Epithelial cell of prostate (primary cell): ENCODE measurements at regions not wholly inside any gene's neighbourhood (a gene's known extent, or its start where the extent isn't known, plus 50 kb on each side); places are given as distances from the start of the nearest gene placed in this dataset.
"Not testable (repeated sequence)": the region's sequence is repeated elsewhere in the genome, so short reads cannot be mapped to it uniquely, and the experiment has no call there.

Experiments used
- DNase-seq: peaks from one replicate; pipeline ENCODE4 v3.0.0-alpha.2; 2011; ENCODE audit warnings: low read depth, low spot score
- H3K27ac ChIP-seq: fragments of 450-650 bp; 2 replicates; pipeline ENCODE4 v1.5.1; 2017; ENCODE audit warnings: mild to moderate bottlenecking

GRCh38 chr2:193303464-193303863 lies 1108.7 kb upstream of the TMEFF2 start:
- no peak overlapping the region for H3K27ac ChIP-seq
- DNase-seq, result no peak

- DNase-seq, result no peak
These were observed 1099.6 kb upstream of the TMEFF2 start for GRCh38 chr2:193294371-193294770.

DNA sequence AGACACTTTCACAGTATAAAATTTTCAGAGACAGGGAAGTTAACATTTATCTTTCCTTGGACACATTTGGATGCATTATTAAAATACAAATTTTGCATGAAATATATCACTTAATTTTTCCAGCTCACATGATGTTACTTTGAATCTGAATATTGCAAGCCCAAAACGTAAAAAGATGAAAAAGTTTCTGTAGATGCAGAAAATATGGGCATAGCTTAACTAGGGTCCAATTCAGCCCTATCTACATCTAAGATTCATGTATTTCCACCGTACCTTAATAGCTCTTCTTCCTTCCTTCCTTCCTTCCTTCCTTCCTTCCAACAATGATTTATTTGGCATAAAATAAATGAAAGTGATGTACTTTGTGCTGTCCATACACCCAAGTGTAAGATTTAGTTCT lies 1084.6 kb upstream of the TMEFF2 start:
- no peak overlapping the region for H3K27ac ChIP-seq
- no peak for DNase-seq

More at GRCh38 chr2:193294371-193294770, 1099.6 kb upstream of the TMEFF2 start:
- no peak overlapping the region for H3K27ac ChIP-seq

GRCh38 chr2:193276988-193277387 lies 1082.3 kb upstream of the TMEFF2 start:
- DNase-seq, result no peak
- no peak overlapping the region for H3K27ac ChIP-seq

GRCh38 chr2:193276560-193276959 lies 1081.8 kb upstream of the TMEFF2 start:
- no peak overlapping the region for H3K27ac ChIP-seq
- DNase-seq, result no peak

- DNase-seq, result no peak
- H3K27ac ChIP-seq, result no peak overlapping the region
These were observed 1081.3 kb upstream of the TMEFF2 start for GRCh38 chr2:193276069-193276468.

DNA sequence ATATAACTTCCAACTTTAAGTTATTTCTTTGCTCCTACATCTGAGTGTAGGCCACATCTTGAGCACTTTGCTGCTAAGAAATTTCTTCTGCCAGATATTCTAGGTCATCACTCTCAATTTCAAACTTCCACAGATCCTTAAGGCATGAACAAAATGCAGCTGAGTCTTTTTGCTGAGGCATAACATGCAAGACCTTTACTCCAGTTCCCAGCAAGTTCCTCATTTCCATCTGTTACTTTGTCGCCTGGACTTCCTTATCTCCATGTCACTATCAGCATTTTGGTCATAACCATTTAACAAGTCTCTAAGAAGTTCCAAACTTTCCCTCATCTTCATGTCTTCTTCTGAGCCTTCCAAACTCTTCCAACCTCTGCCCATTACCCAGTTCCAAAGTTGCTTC lies 1077.3 kb upstream of the TMEFF2 start:
- H3K27ac ChIP-seq, result no peak overlapping the region
- no peak for DNase-seq

DNA sequence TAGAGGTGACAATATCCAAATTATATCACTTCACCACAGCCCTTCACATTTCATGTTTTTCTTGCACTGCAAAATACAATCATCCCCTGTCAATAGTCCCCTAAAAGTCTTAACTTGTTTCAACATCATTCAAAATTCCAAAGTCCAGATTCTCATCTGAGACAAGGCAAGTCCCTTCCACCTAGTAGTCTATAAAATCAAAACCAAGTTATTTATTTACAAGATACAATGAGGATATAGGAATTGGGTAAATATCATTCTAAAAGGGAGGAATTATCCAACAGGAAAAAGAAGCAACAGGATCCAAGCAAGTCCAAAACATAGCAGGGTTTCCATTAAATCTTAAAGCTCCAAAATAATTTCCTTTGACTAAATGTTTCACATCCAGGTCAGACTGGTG lies 1076.1 kb upstream of the TMEFF2 start:
- DNase-seq, result no peak
- no peak overlapping the region for H3K27ac ChIP-seq

DNA sequence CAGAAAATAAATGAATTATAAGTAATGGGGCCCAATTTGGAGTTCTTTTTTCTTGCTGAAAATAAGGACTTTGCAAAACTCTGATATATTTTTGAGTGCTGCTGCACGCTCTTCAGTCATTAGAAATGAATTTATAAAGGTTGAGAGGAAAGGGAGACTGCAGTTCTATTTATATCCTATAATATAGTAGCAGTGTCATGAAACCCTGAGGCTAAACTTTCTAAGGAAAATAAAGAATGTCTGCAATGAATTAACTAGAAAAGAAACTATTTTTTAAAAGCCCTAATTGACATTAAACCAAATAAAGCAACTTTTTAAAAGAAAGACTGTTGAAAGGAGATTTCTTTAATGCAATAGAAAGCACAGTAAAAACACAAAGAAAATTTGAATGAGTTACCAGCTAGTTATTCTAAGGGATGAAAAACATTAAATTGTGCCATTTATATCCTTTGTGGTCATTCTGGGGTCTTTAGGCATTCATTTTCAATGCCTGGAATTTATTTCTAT lies 1072.8 kb upstream of the TMEFF2 start:
- DNase-seq, result no peak
- no peak overlapping the region for H3K27ac ChIP-seq

DNA sequence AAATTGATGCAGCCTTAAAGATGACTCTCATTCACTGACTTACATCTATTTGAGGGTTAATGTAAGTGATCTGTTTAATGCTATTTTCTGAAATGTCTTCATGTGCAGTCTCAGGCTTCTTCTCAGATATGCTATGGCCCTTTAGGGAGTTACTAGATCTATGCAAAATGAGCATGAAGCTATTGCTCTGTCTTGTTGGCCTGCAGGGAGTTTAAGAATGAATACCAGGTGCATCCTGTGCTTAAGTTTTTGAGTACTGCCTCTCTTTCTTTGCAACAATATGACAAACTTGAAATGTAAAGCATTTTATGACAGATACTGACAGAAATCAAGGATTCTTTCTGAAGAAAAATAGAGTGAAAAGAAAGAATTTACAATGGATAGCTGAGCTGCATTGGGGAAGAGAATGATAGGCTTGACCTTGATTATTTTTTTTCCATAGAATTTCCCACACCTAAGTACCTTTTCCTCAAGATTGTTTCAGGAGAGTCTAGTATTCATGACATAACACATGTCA lies 1058.3 kb upstream of the TMEFF2 start:
- no peak overlapping the region for H3K27ac ChIP-seq
- DNase-seq, result no peak

- DNase-seq, result no peak
- H3K27ac ChIP-seq, result no peak overlapping the region
These were observed 1057.2 kb upstream of the TMEFF2 start for GRCh38 chr2:193251909-193252308.

DNA sequence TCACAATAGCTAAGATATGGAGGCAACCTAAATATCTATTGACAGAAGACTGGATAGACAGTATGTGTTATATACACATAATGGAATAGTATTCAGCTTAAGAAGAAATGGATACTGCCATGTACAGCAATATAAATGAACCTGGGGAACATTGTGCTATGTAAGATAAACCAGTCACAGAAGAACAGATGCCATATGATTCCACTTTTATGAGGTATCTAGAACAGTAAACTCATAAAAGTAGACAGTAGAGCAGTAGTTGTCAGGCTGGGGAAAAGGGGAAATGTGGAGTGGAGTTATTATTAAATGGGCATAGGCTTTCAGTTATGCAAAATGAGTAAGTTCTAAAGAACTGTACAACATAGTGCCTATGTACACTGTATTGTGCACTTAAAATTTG lies 1055.7 kb upstream of the TMEFF2 start:
- H3K27ac ChIP-seq, result no peak overlapping the region
- DNase-seq, result no peak

DNA sequence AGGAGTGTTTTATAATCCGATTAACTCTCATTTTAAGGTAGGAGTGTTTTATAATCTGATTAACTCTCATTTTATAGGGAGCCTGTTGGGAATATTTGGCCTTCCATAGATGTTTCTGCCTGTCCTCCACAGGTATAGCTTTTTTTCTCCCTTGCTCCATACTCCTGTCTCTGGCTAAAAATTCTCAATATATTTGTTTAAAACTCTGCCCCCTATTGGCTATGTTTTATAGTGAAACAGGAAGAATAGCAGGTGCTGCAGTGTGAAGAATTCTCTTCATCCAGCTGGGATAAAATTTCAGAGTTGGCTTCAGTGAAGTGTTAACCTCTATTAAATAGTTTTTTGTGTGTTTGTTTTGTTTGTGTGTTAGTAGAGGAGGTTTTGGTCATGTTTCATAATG lies 1046.0 kb upstream of the TMEFF2 start:
- H3K27ac ChIP-seq, result no peak overlapping the region
- no peak for DNase-seq

DNA sequence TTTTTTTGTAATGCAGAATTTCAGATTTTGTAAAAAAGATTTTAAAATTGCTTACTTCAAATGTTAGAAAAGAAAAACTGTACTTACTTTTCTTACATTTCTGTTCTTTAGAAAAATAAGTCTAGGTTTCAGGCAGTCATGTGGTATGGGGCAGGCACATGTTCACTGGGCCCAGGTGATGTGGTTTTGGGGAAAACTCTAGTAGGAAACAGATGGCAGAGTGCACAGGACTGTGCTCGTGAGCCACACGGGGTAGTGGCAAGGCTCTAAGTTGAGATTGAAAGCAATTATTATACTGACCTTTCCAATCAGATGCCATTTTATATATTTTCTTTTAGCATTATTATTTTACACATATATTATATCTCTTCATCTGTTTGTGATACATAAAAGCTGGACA lies 1036.9 kb upstream of the TMEFF2 start:
- DNase-seq, result no peak
- H3K27ac ChIP-seq, result no peak overlapping the region

DNA sequence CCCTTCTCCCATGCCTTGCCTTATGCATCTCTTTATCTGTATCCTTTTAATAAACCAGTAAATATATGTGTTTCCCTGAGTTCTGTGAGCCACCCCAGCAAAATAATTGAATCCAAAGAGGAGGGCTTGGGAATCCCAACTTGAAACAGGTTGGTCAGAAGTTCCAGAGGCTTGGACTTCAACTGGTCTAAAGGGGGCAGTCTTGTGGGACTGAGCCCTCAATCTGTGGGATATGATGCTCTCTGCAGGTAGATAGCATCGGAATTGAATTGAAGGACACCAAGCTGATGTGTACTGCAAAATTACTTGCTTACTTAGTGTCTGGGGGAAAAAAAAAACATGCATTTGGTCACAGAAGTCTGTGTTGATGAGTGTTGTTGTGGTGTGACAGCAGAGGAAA lies 1033.5 kb upstream of the TMEFF2 start:
- H3K27ac ChIP-seq, result no peak overlapping the region
- DNase-seq, result no peak

GRCh38 chr2:193222454-193222853 lies 1027.7 kb upstream of the TMEFF2 start:
- H3K27ac ChIP-seq, result no peak overlapping the region

DNA sequence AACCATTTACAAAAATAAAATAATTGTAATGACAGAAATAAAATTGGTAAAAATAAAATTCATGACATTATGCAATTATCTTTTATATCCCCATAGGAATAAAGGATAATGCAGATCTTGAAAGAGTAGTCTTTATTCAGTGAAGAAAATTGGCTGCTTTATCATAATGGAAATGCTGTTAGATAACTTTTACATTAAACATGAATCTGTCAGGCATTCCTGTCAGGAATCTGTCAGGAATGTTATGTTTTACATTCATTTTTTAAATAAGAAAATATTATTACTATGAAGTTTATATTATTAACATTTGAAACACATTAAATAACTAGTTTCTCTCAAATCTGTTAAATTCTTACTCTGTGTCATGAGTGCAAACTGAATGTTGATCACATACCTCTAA lies 1024.7 kb upstream of the TMEFF2 start:
- DNase-seq, result no peak

More at GRCh38 chr2:193222454-193222853, 1027.7 kb upstream of the TMEFF2 start:
- no peak for DNase-seq

DNA sequence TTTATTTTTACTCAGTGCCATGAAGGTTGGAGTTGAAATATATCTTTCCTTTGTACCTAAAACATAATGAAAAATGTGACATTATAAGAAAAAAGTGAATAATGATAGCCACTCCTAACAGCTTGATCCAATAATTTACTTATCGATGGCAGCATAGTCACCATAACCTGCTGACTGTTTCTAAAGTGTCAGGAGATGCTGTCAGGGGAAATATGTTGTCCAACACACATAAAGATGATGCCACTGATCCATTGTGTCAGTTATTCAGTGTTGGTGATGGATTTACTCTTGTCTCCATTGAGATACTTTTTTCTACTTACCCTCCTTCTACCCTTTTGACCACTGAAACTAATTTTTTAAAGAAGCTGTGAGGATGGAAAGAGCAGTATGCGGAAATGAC lies 1006.9 kb upstream of the TMEFF2 start:
- DNase-seq, result no peak
- no peak overlapping the region for H3K27ac ChIP-seq

More for the DNA sequence above, 1024.7 kb upstream of the TMEFF2 start:
- no peak overlapping the region for H3K27ac ChIP-seq

DNA sequence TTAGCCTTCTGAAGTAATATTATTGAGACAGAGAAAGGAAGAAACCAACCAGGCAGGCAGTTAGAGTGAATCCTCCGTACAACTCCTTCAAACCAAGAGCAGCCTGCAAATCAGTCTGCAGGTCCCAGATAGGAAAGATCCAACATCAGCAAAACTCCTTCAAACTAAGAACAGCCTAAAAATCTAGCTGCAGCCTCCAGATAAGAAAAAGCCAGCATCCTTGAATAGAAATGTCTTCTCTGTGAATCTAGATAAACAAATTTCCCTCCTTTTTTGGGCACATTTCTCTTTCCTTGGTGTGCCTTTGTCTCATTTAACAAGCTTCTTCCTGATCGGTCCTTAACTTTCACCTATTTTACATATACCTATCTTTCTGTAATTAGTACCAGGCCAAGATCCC lies 1004.6 kb upstream of the TMEFF2 start:
- H3K27ac ChIP-seq, result no peak overlapping the region
- no peak for DNase-seq

- DNase-seq, result no peak
- H3K27ac ChIP-seq, result no peak overlapping the region
These were observed 993.1 kb upstream of the TMEFF2 start for GRCh38 chr2:193187816-193188215.

GRCh38 chr2:193170981-193171380 lies 976.2 kb upstream of the TMEFF2 start:
- DNase-seq, H3K27ac ChIP-seq: not testable (repeated sequence)

DNA sequence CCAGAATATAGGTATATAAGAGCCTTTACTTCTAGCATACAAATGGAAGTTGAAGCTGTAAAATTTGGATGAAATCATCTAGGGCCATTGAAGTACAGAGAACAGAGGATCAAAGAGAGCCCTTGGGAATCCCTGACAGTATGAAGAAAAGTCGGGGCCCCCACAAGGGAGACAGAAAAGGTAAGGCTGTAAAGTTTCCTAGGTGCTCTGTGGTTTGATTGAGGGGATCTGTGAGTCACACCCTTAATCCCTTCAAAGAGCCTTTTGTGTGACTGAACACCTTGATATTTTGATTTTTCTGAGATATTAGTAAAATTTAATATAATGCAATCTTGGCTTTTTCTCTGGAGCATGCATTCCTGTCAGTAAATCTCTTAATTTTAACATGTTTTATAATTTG lies 961.7 kb upstream of the TMEFF2 start:
- DNase-seq, result no peak

DNA sequence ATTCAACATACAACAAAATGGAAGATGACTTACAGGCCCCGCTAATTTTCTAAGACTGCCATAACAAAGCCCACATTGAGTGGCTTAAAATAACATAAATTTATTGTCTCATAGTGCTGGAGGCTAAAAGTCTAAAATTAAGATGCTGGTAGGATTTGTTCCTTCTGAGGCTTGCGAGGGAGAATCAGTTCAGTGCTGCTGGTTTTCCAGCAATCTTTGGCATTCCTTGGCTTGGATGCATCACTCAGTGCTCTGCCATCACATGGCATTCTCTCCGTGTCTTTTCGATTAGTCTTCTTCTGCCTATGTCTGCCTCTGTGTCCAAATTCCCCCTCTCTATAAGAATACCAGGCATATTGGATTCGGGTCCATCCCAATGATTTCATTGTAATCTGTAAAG lies 959.3 kb upstream of the TMEFF2 start:
- no peak for DNase-seq
- H3K27ac ChIP-seq, result peak overlapping the region; percentile 0

More for the DNA sequence above, 961.7 kb upstream of the TMEFF2 start:
- H3K27ac ChIP-seq, result no peak overlapping the region
